ENCODE measurements at regions not wholly inside any gene's neighbourhood (a gene's known extent, or its start where the extent isn't known, plus 50 kb on each side); places are given as distances from the start of the nearest gene placed in this dataset.

- TF ChIP-seq REST (IDR thresholded peaks at IDR 0.05) (no peak), MYC (IDR thresholded peaks at IDR 0.05; ENCODE audit: borderline replicate concordance, low read length) (no peak), HES2 (IDR thresholded peaks at IDR 0.05) (no peak), POLR2A (IDR thresholded peaks at IDR 0.05; ENCODE audit: low read length) (no peak), RCOR1 (IDR thresholded peaks at IDR 0.05; ENCODE audit: low read depth, low read length) (no peak)
Observed at GRCh38 chr5:39670955-39671354, 246.2 kb upstream of the DAB2 start (continued).

- CTCF ChIA-PET: no interaction called here
- FAIRE-seq: no peak
Observed at GRCh38 chr5:39670391-39670790, 245.6 kb upstream of the DAB2 start.

GRCh38 chr5:39668980-39669379, 244.2 kb upstream of the DAB2 start:
- WGBS (ENCODE audit: missing lambda C conversion rate): 86% methylated on average over 3 of the region's 3 CpGs
- peak in 1 of 2 experiments; percentile 6 for DNase-seq (ENCODE audit: low read depth in 1 of 2, low spot score in 1 of 2)

More at GRCh38 chr5:39670391-39670790, 245.6 kb upstream of the DAB2 start:
- ATAC-seq (no peak), DNase-seq (ENCODE audit: low read depth in 1 of 2, low spot score in 1 of 2) (no peak)
- H3K9me3 ChIP-seq: no peaks in the 10 kb centered on the region
- POLR2A ChIA-PET: no interaction called here
- no peak for TF ChIP-seq HOXB5 (CRISPR knock-in tag; IDR thresholded peaks at IDR 0.05)
- no peak for TF ChIP-seq CHD2 (IDR thresholded peaks at IDR 0.05; ENCODE audit: low read length, partially characterized antibody)
- TF ChIP-seq RNF2 (IDR thresholded peaks at IDR 0.05; ENCODE audit: borderline replicate concordance, low read depth): no peak
- no peak for TF ChIP-seq ATOH8 (CRISPR knock-in tag; IDR thresholded peaks at IDR 0.05; ENCODE audit: low read depth)
- no peak for TF ChIP-seq HDAC2 (IDR thresholded peaks at IDR 0.05)
- TF ChIP-seq HEYL (CRISPR knock-in tag; IDR thresholded peaks at IDR 0.05): no peak
- TF ChIP-seq CHD4 (IDR thresholded peaks at IDR 0.05; ENCODE audit: borderline replicate concordance): no peak
- no peak for TF ChIP-seq BHLHE40 (IDR thresholded peaks at IDR 0.05; ENCODE audit: low read depth, low read length)
- TF ChIP-seq NFE2L2 (conservative IDR thresholded peaks at IDR 0.05; ENCODE audit: low read length): no peak
- TF ChIP-seq FOXS1 (CRISPR knock-in tag; IDR thresholded peaks at IDR 0.05): no peak
- TF ChIP-seq JUN (IDR thresholded peaks at IDR 0.05): no peak
- TF ChIP-seq MYC (IDR thresholded peaks at IDR 0.05; ENCODE audit: borderline replicate concordance, low read length): no peak
- no peak for TF ChIP-seq HOXA7 (CRISPR knock-in tag; IDR thresholded peaks at IDR 0.05)
- TF ChIP-seq ESRRA (IDR thresholded peaks at IDR 0.05; ENCODE audit: borderline replicate concordance, low read length): no peak
- H3K4me3 ChIP-seq: no peak overlapping the region
- no peak overlapping the region for H3K27ac ChIP-seq
- WGBS (ENCODE audit: missing lambda C conversion rate): 87% methylated on average over 6 of the region's 6 CpGs
- no peaks in the 10 kb centered on the region; the same call in 2 of the 3 replicates for H3K4me1 ChIP-seq
- H3K4me2 ChIP-seq: no peak overlapping the region

More at GRCh38 chr5:39668980-39669379, 244.2 kb upstream of the DAB2 start:
- Histone ChIP-seq H3K4me1 (no peaks in the 10 kb centered on the region), H3K4me2 (no peak overlapping the region), H3K4me3 (no peak overlapping the region), H3K9me3 (no peaks in the 10 kb centered on the region), H3K27ac (no peak overlapping the region)
- ChIA-PET CTCF (interaction anchor here (1.2 kb wide), 1 partner anchor 9 kb away, joined by 3 read pairs; no protein-coding TSS in a partner anchor), POLR2A (no interaction called here)
- ATAC-seq (no peak; a peak in 1 of 6 replicates), FAIRE-seq (no peak)
- TF ChIP-seq ATOH8 (CRISPR knock-in tag; IDR thresholded peaks at IDR 0.05; ENCODE audit: low read depth): no peak
- TF ChIP-seq CHD2 (IDR thresholded peaks at IDR 0.05; ENCODE audit: low read length, partially characterized antibody): no peak
- TF ChIP-seq SMC3 (IDR thresholded peaks at IDR 0.05): no peak
- no peak for TF ChIP-seq POLR2A (IDR thresholded peaks at IDR 0.05; ENCODE audit: low read length)
- no peak for TF ChIP-seq SREBF2 (IDR thresholded peaks at IDR 0.05)
- TF ChIP-seq POLR2AphosphoS2 (conservative IDR thresholded peaks at IDR 0.05; ENCODE audit: low read length): no peak
- no peak for TF ChIP-seq EHF (CRISPR knock-in tag; IDR thresholded peaks at IDR 0.05)
- no peak for TF ChIP-seq HES2 (IDR thresholded peaks at IDR 0.05)
- no peak for TF ChIP-seq HEYL (CRISPR knock-in tag; IDR thresholded peaks at IDR 0.05)
- TF ChIP-seq MYC (IDR thresholded peaks at IDR 0.05; ENCODE audit: borderline replicate concordance, low read length): no peak
- TF ChIP-seq ELK1 (IDR thresholded peaks at IDR 0.05; ENCODE audit: low read depth, low read length): no peak
- no peak for TF ChIP-seq HOXB5 (CRISPR knock-in tag; IDR thresholded peaks at IDR 0.05)
- TF ChIP-seq KDM1A (IDR thresholded peaks at IDR 0.05; ENCODE audit: low read depth): no peak
- no peak for TF ChIP-seq ZFP36 (IDR thresholded peaks at IDR 0.05; ENCODE audit: borderline replicate concordance, partially characterized antibody)
- TF ChIP-seq HDAC2 (IDR thresholded peaks at IDR 0.05): no peak
- no peak for TF ChIP-seq CTCF (IDR thresholded peaks at IDR 0.05)
- no peak for TF ChIP-seq BHLHE40 (IDR thresholded peaks at IDR 0.05; ENCODE audit: low read depth, low read length)
